NCI-H2029 (cell line): ENCODE measurements at regions not wholly inside any gene's neighbourhood (a gene's known extent, or its start where the extent isn't known, plus 50 kb on each side); places are given as distances from the start of the nearest gene placed in this dataset.
"Not testable (repeated sequence)": the region's sequence is repeated elsewhere in the genome, so short reads cannot be mapped to it uniquely, and the experiment has no call there.

Experiments used
- DNase-seq: peaks from one replicate; lab custom pipeline; 2025; lab: John Stamatoyannopoulos, UW

- no peak for DNase-seq
Measured at GRCh38 chr3:101998256-101998926, 149.1 kb downstream of the NFKBIZ start.

DNA sequence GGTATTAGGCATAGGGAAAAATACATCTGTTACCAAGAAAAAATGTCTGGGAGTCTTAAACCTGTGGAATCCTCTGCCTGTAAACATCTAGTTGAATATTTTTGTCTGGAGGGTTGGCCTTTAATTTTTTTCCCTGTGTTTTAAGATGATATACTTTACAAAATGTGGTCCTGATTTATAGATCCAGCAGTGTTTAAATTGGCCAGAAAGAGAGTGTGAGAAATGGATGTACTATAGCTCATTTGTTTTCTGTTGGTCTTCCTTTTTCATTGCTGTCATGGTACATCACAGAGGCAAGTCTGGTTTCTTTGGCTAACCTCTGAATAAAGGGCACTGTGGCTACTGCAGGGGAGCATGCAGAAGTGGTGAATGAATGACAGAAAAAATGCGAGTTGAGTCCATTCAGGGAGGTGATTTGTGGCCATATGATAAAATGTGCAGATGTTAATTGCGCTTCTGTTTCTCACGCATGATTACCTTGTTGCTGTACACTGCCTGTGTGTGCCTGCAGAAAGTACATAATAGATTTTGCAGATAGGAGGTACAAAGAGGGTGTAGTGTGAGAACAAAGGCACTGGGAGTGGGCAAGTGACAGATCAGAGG is 150.0 kb downstream of the NFKBIZ start:
- DNase-seq, result no peak

- DNase-seq, result no peak
Measured at GRCh38 chr3:102000620-102001209, 151.4 kb downstream of the NFKBIZ start.

GRCh38 chr3:102002056-102002455 is 152.7 kb downstream of the NFKBIZ start:
- no peak for DNase-seq

DNA sequence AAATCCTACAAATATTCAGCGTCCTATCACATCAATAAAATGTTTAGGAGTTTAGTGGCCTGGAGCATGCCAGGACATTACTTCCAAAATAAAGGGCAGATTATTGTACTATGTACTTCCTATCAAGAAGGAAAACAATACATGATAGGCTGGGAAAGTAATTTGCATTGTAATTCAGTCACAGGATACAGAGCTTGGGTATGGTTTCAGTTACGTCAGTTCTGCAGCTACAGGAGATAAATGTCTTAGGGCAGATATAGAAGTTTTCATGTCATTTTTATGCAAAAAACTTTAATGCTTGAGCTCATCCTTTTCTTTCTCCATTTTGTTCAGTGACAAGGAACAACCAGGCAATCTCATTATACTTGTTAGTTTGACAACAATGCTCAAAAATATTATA is 155.2 kb downstream of the NFKBIZ start:
- no peak for DNase-seq

GRCh38 chr3:102005551-102005950 is 156.2 kb downstream of the NFKBIZ start:
- no peak for DNase-seq

DNA sequence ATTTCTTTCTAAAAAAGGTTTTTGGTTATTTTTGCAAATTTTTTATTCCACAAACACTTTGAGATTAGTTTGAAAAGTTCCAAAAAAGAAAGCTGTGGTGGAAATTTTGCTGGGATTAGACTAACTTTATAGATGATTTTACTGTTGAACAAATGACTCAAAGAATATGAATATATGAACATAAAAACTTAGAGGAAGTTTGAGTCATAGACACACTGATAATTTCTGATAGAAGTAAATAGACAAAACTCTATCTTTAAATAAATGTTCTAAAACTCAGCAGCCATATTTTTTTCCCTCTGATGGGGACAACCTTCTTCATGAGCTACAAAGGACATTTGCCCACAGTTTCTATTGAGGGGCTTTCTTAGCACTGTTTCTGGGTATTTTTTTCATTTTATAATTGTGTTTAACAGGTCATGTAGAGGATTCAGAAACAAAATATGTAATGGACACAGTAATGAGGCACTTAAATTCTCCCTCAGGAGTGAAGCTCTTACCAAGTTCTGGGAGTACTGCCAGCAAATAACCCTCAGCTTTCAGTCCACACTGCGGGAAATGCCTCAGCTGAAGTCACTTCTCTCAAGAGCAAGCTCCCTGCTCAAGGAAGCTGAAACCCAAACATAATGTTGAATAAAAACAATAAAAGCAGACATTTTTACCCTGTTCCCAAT is 157.6 kb downstream of the NFKBIZ start:
- peak; percentile 80 for DNase-seq

- DNase-seq, result not testable (repeated sequence)
Measured at GRCh38 chr3:102008436-102008835, 159.1 kb downstream of the NFKBIZ start.

DNA sequence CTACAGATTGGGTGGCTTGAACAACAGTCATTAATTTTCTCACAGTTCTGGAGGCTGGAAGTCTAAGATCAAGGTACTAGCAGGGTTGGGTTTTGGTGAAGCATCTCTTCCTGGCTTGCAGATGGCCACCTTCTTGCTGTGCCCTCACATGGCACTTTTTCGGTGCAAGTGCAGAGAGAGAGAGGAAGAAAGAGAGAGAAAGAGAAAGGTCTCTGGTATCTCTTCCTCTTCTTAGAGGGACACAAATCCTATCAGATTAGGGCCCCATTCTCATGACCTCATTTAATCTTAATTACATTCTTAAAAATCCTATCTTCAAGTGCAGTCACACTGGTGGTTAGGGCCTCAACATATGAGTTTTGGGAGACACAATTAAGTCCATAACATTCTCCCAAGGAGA is 167.1 kb downstream of the NFKBIZ start:
- no peak for DNase-seq

DNA sequence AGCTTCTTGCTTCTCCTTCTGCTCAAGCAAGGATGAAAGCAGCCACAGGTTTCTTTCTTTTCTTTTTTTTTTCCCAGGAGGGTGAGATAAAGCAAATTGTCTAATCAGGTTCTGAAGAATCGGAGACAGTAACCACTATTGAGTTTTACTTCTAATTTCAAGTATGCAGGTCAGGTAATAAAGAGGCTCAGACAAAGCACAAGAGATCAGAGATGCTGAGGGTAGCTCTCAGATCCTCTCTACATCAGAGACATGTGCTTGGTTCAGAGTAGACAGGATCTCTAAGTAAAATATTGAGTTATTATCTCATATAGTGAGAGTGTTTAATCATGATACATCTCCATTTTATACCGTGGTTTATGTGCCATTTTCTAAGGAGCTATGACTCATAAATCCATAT is 168.5 kb downstream of the NFKBIZ start:
- DNase-seq, result no peak

GRCh38 chr3:102018551-102018950 is 169.2 kb downstream of the NFKBIZ start:
- DNase-seq, result no peak

GRCh38 chr3:102020735-102021134 is 171.4 kb downstream of the NFKBIZ start:
- DNase-seq, result no peak

DNA sequence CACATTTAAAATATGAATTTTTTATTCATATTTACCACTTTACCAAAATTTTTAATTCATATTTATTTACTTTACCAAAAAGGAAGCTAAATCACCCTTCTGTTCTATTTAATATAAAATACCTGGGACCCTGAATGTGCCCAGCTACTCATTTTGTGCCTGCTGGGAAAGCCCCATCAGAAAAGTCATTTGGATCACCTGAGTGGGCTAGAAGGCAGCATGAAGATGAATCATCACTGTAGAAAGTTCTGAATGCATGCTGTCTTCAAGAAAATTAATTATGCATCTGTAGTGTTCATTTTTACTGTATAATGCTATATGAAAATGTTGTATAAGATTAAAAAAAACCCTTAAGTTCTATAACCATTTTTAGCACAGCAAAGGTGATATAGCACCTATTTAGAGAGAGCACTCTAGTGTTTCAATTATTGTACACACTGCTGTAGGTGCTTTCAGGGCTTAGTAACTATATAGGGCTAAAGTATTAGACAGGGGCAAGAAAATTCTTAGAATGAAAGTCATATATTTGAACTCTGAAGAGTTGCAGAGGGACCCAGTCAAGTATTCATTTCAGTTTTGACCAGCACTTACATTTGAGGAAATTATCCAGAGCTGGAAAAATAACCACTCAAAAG is 175.1 kb downstream of the NFKBIZ start:
- no peak for DNase-seq

- DNase-seq, result no peak
Measured at GRCh38 chr3:102025606-102026270, 176.4 kb downstream of the NFKBIZ start.

GRCh38 chr3:102026656-102027055 is 177.3 kb downstream of the NFKBIZ start:
- DNase-seq, result no peak

DNA sequence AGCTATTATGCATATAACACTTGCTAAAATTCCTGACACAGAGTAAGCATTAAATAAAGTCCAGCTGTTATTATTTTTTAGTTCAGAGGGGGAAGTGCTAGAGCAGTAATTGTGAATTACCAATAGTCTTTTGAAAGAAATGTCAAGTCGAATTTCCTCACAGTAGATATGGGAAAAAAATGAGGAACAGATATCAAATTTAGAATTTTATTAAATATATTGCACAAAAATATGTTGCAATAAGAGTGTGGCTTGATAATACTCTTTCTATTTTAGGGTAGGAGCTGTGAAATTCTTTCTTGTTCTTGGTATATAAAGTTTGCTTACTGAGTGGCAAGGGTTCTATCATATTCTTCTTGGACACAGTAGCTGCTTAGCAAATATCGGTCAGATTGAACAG is 181.3 kb downstream of the NFKBIZ start:
- no peak for DNase-seq

- no peak for DNase-seq
Measured at GRCh38 chr3:102031834-102032233, 182.5 kb downstream of the NFKBIZ start.

DNA sequence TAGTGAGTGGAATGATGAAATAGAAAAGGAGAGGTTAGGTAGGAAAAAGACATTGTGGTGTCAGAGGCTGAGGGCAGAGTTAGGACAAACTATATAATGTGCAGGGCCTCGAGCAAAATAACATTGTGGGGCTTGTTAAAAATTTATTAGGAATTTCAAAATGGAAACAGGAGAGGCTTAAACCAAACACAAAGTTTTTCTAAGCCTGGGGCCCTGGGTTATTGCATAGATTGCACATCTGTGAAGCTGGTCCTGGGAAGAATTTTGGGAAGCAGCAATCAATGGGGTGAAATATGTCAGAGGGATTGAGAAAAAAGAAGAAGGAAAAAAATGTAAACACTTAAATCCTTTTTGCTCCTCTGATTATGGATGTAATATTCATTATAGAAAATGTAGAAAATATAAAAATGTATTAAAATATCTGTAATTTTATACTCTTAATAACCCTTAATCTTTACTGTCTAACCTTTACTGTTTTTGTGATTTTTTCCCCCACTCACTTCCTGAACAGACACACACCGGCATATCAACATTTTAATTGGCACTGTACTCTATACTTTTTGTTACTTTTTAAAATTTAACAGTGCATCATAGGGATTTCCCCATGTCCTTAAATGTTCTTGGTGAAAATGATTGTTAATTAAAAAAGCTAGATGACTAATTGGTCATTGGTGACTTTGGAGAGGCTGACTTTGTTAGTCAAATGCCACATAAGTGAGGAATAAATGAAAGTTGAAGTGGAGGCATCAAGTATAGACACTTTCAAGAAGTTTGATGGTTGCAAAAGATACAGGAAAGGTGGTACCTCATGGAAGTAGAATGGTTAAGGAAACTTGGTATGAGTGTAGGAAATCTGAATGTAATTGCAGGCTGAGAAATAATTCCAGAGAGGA is 183.4 kb downstream of the NFKBIZ start:
- DNase-seq, result no peak

DNA sequence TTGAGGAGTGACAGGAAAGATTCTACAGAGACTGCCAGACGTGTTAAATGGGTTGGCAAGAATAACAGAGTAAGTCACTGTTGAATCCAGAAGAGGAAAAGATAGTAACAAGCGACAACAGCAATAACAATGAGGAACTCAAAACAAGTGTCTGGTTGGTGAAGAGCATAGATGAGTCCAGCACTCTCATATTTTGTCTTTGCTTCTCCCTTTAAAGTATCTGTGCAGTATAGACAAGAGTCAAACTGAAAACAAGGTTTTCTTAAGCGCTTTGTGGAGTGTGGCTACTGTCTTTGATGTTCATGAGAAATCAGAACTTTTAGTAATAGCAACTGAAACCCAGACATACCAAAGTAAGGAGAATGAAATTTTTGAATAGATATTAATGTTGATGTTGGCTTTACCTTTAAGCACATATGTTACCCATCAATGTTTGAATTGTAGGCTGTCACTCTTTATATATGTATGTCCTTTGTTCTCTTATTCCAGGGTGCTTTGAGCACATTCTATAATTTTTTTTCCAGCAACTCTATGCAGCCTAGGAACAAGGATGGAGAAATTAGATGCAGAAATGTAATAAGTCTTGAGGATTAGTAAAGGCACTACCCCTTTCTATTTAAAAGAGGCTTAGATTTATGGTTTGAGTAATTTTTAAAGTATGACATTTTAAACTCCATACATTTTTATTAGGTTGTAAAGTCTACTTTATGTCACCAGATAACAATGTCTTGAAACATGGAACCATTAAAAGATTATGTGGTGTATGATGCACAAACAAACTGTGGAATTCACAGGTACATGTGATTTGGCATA is 185.5 kb downstream of the NFKBIZ start:
- DNase-seq, result no peak

DNA sequence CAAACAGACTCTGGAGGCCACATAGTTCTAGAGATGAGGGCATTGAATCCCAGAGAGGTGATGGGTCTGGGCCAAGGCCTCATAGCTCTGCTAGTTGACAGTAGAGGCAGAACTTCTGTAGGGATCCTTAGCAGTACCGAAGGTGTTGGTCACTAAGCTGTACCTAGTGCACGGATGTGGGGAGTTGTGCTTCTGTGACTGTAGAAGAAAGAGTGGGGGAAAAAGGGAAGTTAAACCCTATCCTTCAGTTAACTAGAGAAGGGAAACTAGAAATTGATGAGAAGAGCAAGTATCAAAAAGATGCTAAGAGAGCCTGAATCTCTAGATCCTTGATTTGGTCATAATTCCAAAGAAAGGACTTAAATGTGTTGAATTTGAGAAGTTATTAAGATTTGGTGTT is 186.7 kb downstream of the NFKBIZ start:
- DNase-seq, result no peak
